ENCODE measurements at regions not wholly inside any gene's neighbourhood (a gene's known extent, or its start where the extent isn't known, plus 50 kb on each side); places are given as distances from the start of the nearest gene placed in this dataset.
"Not testable (repeated sequence)": the region's sequence is repeated elsewhere in the genome, so short reads cannot be mapped to it uniquely, and the experiment has no call there.

DNA sequence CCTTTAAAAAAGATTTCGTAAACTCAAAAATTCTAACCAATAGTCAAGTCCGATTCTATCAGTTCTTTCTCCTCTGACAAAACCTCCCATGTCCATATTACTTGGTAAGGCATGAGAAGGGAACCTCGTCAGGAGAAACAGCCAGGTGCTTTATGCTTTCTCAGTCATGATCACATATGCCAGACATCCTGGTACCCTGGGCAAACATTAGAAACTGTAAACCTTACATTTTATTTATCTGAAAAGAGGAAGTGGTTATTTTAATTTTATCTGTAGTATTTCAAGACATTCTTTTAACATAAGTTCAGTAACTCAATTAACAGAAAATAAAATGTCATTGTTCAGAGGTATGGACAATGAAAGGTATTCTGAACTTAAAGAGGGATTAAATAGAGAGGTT lies 474.8 kb upstream of the GBE1 start:
- no peak for DNase-seq

DNA sequence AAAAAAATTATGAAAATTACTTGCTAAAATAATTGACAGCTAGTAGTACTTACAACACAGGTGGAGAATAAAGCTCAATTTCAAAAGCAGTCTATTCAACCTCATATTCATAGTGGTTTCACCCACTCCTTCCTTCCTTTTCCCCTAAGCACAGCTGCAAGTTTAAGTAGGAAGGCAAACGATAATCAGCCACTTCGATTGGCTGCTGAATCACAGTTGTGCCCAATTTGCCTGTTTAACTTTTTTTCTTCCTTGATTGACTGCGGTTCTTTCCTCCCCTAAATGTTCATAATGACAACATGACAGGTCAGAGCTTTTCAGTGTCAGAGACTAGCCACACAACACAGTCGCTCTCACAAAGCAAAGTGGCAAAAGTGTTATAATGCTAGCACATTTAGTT lies 468.0 kb upstream of the GBE1 start:
- DNase-seq: no peak

DNA sequence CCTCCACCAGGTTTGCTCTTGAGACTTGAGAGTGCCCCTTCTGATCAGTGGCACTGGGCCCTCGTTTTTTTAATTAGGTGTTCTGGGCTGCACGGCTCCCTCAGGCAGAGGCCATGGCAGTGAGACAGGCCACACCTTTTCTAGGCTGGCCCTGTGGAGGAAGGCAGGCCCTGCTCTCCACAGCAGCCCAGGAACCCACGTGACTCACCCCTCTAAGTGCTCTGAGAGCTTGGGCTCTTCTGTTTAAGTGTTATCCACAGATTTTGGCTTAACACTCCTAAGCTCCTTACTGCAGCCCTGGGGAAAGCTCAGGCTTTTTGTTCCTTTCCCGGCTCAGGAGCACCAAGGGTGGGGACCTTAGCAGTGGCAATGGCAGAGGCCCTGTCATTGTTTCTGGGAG lies 463.2 kb upstream of the GBE1 start:
- DNase-seq: no peak

DNA sequence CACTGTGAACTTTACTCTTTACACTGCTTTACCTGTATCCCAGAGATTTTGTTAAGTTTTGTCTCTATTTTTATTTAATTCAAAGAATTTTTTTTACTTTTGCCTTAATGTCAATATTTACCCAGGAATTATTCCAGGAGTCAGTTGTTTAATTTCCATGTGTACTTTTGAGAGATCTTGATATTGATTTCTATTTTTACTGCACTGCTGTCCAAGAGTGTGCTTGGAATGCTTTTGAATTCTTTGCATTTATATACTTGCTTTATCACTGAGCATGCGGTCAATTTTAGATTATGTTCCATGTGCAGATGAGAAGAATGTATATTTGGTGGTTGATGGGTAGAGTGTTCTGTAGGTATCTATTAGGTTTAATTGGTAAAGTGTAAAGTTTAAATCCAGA lies 461.0 kb upstream of the GBE1 start:
- DNase-seq: no peak

DNA sequence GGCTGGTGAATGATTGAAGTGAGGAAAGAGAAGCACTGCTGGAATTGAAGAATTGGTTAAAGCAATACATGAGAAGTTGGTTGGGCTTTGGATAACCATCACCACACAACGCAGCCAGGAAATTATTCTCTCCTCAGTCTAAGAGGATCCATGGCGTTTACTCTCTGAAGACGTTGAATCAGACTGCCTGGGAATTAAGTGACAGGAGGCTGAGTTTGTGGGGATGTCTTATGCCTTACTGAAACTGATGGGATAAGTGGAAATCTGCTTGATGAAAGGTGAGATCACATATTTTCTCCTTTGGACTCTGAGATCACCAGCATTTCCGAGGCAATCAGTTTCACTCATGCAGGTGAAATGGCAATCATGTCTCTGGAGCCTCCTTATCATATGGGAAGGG lies 456.1 kb upstream of the GBE1 start:
- DNase-seq: no peak

DNA sequence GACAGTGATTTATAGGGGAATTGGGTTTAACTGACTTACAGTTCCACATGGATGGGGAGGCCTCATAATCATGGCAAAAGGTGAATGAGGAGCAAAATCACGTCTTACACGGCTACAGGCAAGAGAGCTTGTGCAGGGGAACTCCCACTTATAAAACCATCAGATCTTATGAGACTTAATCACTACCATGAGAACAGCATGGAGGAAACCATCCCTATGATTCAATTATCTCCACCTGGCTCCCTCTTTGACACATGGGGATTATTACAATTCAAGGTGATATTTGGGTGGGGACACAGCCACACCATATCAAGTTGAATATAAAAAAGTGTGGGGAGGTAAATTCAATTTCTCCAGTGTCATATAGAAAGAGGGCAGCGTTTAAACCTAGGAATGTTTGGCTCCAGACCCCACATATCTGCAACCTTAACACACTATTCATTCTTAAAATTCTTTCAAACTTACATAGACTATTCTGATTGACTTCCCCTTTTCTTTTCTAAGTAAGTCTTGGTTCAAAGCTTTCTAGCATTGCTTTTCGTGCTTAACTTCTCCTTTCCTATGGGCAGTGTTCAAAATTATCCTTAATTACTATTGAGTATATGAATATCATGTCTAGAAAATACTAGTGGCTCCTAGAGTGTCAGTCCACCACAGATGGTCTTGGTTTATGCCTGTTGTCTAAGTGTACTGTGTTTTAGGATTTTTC lies 446.7 kb upstream of the GBE1 start:
- DNase-seq: no peak

DNA sequence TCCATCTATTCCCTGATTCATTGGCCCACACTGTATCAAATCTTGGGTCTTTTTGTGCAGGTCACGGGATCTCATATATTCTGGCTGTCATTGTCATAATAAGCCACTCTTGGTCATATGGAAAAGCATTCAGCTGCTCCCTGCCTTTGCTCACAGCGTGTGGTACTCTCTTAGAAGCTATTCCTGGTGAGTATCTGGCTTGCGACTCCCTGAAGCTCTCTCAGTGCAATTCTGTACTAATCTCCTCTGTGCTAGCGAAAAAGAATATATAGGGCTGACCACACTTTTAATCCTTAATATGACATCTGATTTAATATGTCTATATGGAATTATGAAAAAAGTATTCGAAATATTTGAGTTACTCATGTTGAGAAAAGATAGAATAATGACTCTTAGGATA lies 440.8 kb upstream of the GBE1 start:
- no peak for DNase-seq

DNA sequence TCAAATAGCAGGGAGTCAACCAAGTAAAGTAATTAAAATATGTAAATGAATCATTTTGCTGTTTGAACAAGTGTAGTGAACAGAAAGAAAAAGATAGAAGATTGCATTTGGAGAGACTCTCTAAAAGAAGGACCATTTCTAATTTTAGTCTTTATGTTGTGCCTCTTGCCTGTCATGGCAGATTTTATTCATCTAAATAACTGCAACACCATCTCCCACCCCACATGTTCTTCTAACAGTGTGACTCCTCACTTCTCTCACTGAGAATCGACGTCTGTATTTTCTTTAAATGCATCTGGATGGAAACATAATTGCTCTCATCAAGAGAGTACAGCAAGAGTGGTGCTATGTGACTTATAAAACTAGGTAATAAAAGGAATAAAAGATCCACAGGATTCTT lies 439.9 kb upstream of the GBE1 start:
- DNase-seq: no peak

DNA sequence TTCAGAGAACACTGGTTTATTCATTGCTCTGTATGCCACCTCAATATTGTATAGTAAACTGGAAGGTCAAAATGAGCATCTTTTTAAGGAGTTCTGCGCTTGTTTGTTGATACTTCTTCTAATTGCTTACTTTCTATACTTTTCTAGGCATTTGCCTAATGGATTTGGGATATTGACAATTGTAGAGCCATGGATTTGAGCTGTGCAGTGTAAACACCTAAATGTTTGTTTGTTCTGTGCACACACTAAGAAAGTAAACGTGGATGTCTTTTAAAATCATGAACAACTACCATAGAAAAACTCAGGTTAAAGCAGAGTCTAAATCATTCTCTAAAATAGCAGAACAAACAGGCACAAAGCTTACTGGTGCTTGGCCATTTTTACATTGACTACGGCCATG lies 436.6 kb upstream of the GBE1 start:
- DNase-seq: no peak

DNA sequence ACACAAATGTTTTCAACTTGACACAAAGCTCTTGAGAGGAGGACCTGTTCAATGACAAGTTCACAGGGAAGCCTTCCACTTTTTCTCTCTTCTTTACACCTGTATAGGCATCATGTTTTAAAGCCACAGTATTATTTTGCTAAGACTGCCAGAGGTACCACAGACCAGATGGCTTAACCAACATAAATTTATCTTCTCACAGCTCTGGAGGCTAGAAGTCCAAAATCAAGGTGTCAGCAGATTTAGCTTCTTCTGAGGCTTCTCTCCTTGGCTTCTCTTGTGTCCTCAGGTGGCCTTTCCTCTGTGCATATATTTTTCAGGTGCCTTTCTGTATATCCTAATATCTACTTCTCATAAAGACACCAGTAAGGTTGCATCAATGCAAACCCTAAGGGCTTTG lies 435.2 kb upstream of the GBE1 start:
- DNase-seq: no peak

DNA sequence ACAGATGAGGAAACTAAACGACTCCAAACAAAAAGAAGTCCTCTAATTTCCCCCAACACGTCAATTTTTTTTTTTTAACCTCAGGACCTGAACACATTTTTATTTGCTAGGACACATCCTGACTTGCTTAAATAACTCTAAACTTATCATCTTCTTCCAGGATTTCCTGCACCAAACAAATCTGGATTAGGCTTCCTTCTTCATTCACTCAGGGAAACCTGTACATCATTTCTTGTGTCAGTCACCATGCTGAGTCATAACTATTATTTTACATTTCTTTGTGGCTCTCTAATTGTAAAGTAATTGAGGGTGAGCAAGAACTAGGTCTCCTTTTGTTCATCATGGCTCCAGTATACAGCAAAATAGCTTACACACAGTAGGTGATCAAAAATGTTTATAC lies 433.4 kb upstream of the GBE1 start:
- DNase-seq: no peak

DNA sequence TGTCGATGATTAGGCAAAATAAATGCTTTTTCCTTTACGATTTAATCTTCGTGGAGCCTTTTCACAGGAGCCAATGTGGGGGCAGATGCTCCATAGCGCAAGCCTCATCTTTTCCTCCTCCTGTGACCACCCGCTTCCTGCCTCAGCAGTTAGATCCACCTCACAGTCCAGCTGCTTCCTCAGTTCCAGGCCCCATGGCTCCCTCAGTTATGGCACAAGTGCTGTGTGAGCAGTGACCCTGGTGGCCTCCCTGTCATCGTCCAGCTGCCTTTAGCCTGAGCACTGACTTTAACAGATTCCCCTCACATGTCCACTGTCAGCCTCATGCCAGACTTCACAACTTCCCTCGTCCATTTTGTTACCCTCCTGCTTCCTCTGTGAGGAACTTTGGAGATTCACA lies 424.6 kb upstream of the GBE1 start:
- DNase-seq: no peak

DNA sequence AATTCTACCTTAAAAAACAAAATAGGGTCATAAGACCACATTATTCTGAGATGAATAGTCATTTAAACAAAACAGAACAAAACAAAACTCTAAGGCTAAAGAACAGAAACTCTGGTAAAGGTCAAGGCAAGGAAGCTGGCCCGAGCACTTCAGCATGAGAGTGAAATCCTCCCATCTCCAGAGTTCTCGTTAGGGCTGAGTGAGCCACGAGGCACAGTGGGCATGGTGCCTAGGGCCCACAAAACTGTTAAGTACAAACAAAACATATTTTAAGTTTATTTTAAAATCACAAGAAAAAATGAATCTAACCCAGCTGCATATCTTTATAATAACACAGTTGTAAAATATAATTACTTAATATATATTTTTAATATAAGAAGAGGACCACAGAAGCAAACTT lies 417.8 kb upstream of the GBE1 start:
- DNase-seq: no peak

DNA sequence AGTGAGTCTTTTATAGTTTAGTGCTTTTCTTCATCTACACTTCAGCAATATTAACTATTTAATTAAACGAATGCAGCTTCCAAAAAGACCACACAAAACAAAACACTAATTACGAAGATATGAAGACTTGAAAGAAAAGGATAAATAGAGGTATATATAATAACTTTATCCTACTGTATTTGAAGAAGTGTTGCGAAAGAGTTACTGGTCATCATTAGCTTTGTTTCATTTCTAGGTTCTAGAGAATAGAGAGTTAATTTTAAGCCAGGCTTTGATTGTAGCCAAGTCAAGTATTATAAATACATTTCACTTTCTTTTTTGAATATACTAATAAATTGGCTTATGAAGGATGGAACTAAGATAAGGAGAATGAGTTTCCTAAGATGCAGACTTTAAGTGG lies 416.8 kb upstream of the GBE1 start:
- DNase-seq: no peak

DNA sequence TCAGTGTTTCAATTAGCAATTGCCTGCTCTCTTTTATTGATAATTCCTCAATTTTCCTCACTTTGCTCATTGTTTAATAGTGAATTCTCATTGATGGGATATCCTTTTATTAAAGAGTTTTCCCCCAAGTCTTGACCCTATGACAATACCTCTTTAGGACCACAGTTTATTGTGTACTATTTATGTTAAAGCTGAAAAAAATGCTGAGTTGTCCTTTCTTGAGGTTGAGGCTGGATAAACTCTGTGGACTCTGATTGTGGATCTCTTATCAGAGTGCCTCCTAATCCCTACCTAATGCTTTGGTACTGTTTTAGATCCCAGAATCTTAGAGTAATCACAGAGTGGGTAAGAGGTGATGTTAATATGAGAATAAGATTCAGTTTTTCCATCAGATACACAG lies 416.3 kb upstream of the GBE1 start:
- DNase-seq: no peak

DNA sequence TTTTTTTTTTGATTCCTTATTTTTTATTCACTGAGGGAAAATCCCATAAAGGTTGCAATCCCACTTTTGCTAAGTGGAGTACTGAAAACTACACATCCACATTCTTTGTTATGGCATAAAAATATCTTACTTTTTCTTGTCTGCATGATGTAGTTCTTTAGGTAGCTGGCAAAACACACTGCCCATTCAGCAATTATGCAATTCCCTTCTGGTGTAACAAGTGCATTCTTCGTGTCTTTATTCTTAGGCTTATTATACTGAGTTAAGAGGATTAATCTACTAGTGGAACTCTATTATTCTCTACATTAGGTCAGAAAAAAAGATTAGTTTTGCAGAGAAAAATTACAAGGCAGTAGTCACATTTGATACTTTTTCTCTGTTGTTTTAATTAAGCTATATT lies 403.8 kb upstream of the GBE1 start:
- no peak for DNase-seq

DNA sequence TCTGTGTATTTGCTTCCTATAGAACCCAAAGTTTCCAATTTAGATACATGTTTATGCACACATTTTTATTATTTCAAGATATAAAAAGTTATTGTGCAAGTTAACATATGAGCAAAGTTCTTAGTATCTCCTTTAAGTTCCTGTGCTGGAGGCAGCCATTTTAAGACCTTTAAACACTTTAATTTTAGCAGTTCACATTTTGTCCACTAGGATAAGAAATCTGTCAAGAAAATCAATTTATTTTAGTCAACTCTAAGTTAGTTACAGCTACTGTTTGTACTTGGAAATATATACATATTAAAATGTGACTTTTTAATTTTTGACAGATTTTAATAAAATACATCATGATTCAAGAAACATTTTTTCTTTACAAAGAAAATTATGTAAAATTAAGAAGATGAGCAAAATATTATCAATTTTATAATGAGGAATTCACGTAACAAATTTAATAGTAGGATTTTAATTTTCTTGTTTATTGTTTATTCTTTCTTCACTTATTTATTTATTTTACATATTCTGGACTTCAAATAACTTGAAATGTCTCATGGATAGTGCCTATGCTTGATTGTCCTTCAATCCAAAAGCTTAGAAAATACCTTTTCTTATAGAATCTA lies 402.6 kb upstream of the GBE1 start:
- no peak for DNase-seq

DNA sequence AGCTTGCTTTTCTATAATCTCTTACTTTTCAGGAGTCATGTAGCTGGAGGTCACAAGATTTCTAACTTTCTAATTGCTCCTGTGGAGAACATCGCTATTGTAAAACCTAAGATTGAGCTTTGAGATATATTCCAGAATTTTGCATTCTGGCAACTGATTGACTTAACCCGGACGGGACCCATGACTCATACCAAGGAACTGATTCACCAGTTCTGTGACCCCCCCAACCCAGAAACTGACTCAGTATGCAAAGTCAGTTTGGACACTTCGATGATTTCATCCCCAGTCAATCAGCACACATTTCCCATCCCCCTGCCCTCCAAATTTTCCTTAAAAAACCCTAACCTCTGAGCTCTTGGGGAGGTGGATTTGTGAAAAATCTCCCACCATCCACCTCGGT lies 396.5 kb upstream of the GBE1 start:
- DNase-seq: no peak

DNA sequence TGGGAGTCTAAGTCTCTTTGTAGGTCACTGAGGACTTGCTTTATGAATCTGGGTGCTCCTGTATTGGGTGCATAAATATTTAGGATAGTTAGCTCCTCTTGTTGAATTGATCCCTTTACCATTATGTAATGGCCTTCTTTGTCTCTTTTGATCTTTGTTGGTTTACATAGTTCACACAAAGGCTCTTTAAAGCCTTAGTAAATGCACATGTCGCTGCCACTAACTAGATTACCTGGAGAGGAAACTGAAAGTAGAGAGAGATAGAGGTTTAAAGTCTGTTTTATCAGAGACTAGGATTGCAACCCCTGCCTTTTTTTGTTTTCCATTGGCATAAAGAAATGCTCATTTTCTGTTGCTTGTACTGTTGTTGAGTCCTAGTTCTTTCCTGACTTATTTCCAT lies 392.4 kb upstream of the GBE1 start:
- not testable (repeated sequence) for DNase-seq

DNA sequence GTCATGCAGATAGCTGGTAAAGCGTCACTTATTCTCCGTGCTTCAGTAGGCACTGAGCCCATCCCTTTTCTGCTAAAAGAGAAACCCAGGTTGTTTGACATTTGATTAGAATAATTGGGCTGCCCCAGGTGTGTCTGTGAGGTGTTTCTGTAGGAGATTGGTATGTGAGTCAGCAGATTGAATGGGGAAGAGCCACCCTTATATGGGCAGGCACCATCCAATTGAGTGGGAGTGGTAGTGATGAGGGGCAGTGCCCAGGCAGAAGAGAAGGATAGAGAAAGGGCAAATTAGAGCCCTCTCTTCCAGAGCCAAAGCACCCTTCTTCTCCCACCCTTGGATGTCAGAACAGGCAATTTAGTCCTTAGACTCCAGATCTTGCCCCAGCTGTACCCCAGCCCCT lies 384.3 kb upstream of the GBE1 start:
- no peak for DNase-seq

DNA sequence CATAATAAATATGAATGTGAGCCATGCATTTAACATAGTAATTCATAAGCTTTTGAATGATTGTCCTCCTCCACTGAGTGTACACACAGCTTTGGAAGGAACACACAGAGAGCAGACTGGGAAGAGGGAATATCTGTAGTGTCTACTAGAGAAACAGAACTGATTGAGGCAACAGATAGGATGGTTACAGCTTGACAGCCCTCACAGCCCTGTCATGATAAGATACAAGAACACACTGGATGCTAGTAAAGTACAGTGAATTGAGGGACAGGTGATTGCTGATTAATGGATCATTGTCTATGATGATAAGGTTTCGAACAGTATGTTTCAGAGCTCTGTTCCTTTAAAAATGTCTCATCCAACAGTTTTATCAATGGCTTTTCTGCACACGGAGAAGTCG lies 383.4 kb upstream of the GBE1 start:
- no peak for DNase-seq

DNA sequence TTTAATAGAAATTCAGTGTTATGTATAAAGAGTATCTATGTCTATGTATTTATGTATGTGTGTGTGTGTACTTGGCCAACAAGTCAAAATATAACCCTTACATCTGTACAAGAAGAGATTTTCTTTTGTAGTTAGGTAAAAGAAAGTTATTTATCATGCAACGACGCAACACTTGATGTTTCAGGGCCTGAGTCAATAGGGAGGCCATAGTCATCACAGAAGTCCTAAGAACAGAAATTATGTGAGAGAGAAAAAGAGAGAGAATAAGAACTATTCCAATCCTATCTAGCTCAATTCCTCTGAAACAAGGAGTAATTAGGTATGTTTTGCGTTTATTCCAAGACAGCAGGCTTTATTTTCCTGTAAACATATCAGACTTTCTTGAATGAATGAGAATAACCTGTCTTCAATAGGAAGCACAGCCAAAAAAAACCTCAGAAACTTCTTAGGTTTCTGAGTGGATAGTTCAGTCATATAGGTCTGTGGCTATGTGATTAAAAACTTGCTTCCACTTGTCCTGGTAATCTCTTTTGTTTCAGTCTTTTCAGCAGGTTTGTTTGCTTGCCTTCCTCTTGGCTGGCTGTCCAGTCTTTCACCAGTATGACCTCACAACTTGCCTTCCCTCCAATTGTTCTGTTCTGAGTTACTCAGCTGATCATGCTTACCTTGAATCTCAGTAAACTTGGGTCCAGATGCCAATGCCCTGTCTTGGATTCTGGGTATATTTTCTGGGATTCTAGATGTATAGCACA lies 382.4 kb upstream of the GBE1 start:
- DNase-seq: no peak

DNA sequence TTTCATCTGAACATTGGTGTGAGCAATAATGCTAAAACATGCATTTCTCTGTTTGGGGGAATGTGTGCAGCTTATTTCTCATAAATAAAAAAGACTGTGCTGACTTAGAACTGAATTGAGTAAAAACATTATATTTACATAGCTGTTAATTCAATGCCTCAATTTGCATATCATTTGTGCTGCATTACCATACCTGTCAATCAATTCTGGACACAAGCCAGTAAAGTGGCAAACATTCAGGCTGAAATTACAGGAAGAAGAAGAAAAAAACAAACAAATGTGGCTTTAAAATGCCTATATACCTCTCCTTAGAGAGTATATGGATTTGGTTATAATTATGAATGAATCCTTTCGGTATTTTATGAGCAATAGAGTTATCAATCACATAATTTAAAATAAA lies 380.1 kb upstream of the GBE1 start:
- no peak for DNase-seq

DNA sequence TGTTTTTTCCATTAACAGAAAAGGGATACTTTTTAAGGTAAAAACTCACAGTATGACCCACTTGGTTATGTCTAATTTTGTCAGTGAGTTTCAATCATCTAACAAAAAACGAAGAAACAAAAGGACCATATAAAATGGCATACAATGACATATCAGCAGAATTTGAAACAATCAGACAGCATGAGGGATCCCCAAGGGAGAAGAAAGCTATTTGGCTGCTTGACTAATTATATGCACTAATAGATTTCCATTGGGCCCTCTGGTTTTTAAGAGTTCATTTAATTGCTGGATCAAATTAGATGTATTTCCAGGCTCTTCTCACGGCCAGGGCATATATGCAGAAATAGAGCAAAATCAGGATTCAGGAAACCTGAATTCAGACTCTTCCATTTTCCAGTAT lies 376.4 kb upstream of the GBE1 start:
- DNase-seq: no peak

DNA sequence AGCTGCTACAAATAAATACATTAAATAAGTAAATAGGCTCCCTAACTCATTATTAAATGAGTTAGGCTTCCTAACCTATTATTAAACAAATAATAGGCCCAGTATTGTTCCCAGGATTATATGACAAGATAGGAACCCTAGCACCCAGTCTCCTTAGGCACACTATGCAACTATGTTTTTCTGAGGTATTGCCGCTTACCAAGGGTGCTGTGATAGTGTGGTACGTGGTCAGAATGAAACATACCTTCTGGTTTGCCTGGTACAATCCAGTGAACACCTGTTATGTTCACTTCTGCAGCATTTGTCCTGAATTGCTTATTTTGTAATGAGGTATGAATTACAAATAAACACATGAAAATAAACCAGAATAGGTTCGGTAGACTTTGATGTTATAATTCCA lies 375.6 kb upstream of the GBE1 start:
- DNase-seq: no peak

All from NCI-H1417 treated with DMSO at 0.1 percent for 48 hours (cell line).